ENCODE measurements at regions not wholly inside any gene's neighbourhood (a gene's known extent, or its start where the extent isn't known, plus 50 kb on each side); places are given as distances from the start of the nearest gene placed in this dataset.

GRCh38 chr6:147133669-147134068, 70.5 kb upstream of the STXBP5 start:
- DNase-seq (ENCODE audit: low spot score) = no peak

GRCh38 chr6:147135211-147135681, 69.0 kb upstream of the STXBP5 start:
- no peak for DNase-seq (ENCODE audit: low spot score)

- no peak for DNase-seq (ENCODE audit: low spot score)
These were observed 68.2 kb upstream of the STXBP5 start for GRCh38 chr6:147136057-147136456.

GRCh38 chr6:147137986-147138385, 66.2 kb upstream of the STXBP5 start:
- DNase-seq (ENCODE audit: low spot score) = no peak

GRCh38 chr6:147138835-147139234, 65.4 kb upstream of the STXBP5 start:
- DNase-seq (ENCODE audit: low spot score) = no peak

GRCh38 chr6:147141711-147142308, 62.4 kb upstream of the STXBP5 start:
- DNase-seq (ENCODE audit: low spot score) = no peak

GRCh38 chr6:147142684-147143245, 61.5 kb upstream of the STXBP5 start:
- DNase-seq (ENCODE audit: low spot score) = no peak

GRCh38 chr6:147149092-147149491, 55.1 kb upstream of the STXBP5 start:
- DNase-seq (ENCODE audit: low spot score) = no peak

- no peak for DNase-seq (ENCODE audit: low spot score)
These were observed 54.4 kb upstream of the STXBP5 start for GRCh38 chr6:147149826-147150225.

GRCh38 chr6:147150293-147150692, 53.9 kb upstream of the STXBP5 start:
- no peak for DNase-seq (ENCODE audit: low spot score)

Measured in SW480 (cell line).